Cardiac fibroblast (primary cell): ENCODE measurements at regions not wholly inside any gene's neighbourhood (a gene's known extent, or its start where the extent isn't known, plus 50 kb on each side); places are given as distances from the start of the nearest gene placed in this dataset.

Experiments
- DNase-seq, 2 donors: peaks; one replicate each; pipeline versions ENCODE4 v3.0.0 to v3.0.0-alpha.2; 2010; ENCODE audit warnings: low read depth in 2 of 2
- H3K4me3 ChIP-seq, 2 donors: replicated peaks in 1 of 2; 1 replicate in 1 of 2; 2 replicates in 1 of 2; pipeline ENCODE4 v1.5.1; 2011; ENCODE audit warnings: low read depth in 2 of 2, low read length in 2 of 2, mild to moderate bottlenecking in 2 of 2, moderate library complexity in 1 of 2
- TF ChIP-seq, protein P1 (sequence below): IDR thresholded peaks from one replicate; pipeline ENCODE4 v1.5.1; 2011; ENCODE audit warnings: low read depth, mild to moderate bottlenecking, low read length, inconsistent platforms

DNA sequence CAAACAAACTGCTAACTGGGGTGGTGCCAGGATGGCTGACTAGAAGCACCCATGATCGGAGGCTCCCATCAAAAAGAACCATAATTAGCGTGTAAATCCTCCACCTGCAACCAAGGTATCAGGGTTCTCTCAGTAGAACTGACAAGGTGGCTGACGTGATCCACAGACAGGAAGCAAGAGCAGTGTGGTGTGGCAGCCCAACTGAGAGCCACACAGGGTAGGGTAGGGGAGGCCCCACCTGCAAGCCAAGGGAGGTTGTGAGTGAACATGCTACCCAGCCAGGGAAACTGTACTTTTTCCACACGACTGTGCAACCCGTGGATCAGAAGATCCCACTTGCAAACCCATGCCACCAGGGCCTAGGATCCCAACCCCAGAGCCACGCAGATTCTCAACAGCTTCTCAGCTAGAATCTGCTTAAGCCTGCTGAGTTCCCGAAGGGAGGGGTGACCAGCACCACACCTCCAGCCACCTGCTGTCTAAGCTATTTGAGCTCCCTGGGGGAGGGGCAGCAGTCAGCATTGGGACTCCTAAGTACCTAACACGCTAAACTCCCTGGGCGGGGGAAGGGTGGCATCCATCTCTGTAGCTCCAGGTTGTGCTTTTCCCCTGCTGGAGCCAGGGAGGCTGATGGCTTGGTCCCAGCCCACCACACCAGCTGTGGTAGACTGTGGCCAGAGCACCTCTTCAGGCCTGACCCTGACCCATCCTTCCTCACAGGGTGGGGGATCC, 425.1 kb downstream of the GPM6A start:
- TF ChIP-seq, protein P1, sequence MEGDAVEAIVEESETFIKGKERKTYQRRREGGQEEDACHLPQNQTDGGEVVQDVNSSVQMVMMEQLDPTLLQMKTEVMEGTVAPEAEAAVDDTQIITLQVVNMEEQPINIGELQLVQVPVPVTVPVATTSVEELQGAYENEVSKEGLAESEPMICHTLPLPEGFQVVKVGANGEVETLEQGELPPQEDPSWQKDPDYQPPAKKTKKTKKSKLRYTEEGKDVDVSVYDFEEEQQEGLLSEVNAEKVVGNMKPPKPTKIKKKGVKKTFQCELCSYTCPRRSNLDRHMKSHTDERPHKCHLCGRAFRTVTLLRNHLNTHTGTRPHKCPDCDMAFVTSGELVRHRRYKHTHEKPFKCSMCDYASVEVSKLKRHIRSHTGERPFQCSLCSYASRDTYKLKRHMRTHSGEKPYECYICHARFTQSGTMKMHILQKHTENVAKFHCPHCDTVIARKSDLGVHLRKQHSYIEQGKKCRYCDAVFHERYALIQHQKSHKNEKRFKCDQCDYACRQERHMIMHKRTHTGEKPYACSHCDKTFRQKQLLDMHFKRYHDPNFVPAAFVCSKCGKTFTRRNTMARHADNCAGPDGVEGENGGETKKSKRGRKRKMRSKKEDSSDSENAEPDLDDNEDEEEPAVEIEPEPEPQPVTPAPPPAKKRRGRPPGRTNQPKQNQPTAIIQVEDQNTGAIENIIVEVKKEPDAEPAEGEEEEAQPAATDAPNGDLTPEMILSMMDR = no peak
- no peak for DNase-seq
- no peak overlapping the region for H3K4me3 ChIP-seq

DNA sequence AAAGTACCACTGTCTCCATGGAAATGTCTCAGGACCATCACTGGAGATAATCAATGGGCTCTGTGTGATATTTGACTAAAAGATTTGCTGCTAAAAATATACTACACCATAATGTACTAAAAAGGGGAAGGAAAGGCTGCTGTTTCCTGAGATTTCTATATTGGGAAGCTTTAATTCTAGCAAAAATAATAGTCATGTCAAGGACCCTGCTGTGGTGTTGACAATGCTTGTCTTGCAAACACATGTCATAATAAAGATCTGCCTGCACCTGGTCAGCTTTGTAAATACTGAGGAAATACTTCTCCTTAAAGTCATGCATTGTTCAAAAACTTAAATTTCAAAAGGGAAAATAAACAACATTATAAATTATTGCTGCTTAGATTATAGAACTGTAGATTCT, 417.9 kb downstream of the GPM6A start:
- DNase-seq = no peak
- no peak overlapping the region for H3K4me3 ChIP-seq
- TF ChIP-seq, protein P1 = no peak

DNA sequence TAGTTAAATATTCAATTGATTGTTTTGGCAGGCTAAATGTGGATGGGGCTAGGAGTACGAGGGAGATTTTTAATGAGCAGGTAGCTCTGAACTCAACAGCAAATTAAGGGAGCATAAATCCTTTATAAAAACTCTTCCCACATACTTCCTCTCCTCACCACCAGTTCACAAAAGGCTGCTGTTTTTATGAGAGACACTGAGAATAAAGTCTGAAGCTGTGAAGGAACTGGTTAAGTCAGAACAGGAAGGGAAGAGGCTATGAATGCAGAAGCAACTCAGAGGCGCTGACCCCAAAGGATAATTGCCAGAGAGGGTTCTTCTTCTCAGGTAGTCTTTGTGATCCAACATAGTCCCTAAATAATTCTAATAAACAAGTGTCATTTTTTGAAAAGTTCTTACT, 406.1 kb downstream of the GPM6A start:
- TF ChIP-seq, protein P1 = no peak

DNA sequence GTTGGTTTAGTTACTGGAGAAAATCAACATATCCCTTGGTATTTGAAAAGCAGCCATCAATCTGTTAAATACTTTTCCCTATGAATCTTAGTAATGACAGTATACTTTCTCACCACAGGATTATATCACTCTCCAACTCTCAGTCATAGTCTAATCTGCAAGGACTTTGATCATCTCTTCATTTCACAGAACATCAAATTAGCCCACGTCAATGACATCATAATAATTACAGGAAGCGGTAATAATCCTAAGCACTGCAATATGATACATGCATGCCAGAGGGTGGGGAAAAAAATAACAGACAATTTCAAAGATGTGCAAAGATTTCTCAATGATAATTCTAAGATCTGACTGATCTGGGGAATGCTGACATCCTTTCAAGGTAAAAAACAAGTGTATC, 404.1 kb downstream of the GPM6A start:
- no peak overlapping the region for H3K4me3 ChIP-seq
- no peak for DNase-seq
- TF ChIP-seq, protein P1 = no peak

More for the DNA sequence above, 406.1 kb downstream of the GPM6A start:
- H3K4me3 ChIP-seq = no peak overlapping the region
- DNase-seq = no peak

DNA sequence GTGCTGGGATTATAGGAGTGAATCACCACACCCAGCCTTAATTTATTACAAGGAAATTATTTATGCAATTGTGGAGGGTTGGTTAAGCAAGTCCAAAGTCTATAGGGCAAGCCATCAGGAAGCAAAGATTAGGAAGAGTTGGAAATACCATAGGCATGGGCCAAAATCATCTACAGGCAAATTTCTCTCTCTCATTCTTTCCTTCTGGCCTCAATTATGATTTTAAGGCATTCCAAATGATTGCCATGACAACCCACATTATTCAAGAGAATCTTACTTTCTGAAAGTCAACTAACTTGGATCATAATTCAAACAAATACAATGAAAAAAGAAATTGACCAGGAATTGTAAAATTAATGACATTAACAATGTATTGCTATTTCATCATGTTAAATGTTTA, 400.8 kb downstream of the GPM6A start:
- H3K4me3 ChIP-seq = no peak overlapping the region
- DNase-seq = no peak
- TF ChIP-seq, protein P1 = no peak

DNA sequence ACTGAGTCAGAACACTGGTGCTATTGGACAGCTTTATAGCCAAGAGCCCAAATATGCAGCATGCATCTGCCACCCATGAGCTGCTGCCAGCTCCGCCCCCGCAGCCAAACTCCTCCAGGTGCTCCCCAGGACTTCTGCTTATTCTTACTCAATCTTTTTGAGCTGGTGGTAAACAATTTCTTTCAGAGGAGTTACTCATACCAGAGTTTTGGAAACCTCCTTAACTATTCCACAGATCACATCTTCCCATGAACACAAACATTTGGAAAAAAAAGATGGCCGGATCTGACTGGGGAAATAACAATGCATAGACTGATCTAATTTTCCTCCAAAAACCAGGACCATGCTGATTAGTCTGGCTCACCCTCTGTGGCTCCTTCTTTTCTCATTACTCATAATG, 399.9 kb downstream of the GPM6A start:
- DNase-seq = peak in 1 of 2 donors; percentile 72
- no peak overlapping the region for H3K4me3 ChIP-seq
- TF ChIP-seq, protein P1 = no peak

DNA sequence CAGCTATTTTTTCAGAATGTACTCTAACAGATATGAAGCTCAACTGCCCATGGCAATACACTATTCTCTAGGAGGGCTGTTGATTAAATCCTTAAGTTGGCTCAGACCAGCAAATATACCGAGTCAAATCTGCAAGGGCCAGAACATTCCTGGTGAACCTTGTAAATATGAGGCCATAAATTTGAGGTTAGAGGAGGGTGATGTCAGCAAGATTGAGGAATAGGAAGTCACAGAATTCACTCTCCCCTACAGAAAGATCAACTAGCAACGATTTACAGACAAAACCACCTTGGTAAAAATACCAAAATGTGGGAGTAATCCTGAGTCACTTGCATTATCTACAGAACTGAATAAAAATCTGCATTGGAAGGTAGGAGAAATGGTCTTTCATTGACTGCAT, 399.3 kb downstream of the GPM6A start:
- peak; percentile 11 to 78 for DNase-seq
- TF ChIP-seq, protein P1 = no peak
- H3K4me3 ChIP-seq = no peak overlapping the region
